GM12865 (cell line): ENCODE measurements at regions not wholly inside any gene's neighbourhood (a gene's known extent, or its start where the extent isn't known, plus 50 kb on each side); places are given as distances from the start of the nearest gene placed in this dataset.

ENCODE experiments used
- DNase-seq: peaks from one replicate; pipeline ENCODE4 v3.0.0; 2010; ENCODE audit warnings: low read depth
- H3K4me3 ChIP-seq: 2 replicates; pipeline ENCODE4 v1.5.1; 2011; ENCODE audit warnings: mild to moderate bottlenecking, low read depth, low read length, control low read depth
- CTCF ChIP-seq: IDR thresholded peaks from 2 replicates; pipeline ENCODE4 v1.5.1; 2011; ENCODE audit warnings: low read length, control low read depth, low read depth, inconsistent platforms; ENCODE audit not compliant: insufficient read depth; ENCODE audit errors: missing control alignments

DNA sequence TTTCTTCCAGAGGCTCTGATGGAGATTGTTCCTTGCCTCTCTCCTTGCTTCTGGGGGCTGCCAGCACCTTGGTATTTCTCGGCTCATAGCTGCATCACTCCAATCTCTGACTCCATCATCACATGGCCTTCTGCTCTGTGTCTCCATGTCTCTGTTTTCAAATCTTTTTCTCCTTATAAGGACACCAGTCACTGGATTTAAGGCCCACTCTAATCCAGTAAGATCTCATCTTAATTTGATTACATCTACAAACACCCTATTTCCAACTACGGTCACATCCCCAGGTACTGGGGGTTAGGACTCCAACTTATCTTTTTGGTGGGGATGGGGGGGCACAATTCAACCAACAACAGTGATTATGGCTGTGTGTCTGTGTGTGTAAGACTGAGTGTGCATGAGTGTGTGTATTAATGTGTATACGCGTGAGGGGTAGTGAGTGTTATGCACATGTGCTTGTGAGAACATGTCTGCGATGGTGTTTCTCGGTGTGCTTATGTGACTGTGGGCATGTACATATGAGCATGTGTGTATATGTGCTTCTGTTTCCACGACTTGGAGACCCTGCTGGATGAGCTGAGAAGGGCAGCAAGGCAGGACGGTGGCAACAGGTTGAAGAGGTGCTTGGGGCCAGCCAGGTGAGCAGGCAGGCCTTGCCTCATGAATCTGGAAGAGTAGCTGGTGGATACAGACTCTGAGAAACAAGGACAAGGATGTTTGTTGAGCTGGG is 130.5 kb downstream of the MRPL14 start:
- TF ChIP-seq CTCF, result no peak
- no peak for DNase-seq
- no peak overlapping the region for H3K4me3 ChIP-seq

DNA sequence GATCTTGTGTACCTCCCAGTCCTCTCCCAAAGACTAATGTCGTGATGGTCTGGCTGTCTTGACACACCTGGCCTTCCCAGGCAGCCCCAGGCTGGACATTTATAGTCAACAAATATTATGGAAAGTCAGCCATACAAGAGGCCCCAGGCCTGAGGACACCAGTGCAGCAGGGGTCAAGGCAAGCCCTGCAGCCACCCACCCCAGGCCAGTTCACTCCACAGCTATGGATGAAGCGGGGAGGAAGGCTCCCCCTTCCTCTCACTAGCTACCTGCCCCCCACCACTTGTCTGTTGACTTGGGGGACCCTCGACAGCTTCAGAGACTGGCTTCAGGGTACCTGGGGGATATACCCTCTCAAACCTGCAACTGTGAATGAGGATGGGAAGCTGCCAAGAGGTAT is 132.1 kb downstream of the MRPL14 start:
- TF ChIP-seq CTCF, result no peak
- H3K4me3 ChIP-seq, result no peak overlapping the region
- DNase-seq, result no peak

GRCh38 chr6:43993881-43994523 is 133.2 kb downstream of the MRPL14 start:
- TF ChIP-seq CTCF, result no peak
- no peak overlapping the region for H3K4me3 ChIP-seq
- peak; percentile 12 for DNase-seq

DNA sequence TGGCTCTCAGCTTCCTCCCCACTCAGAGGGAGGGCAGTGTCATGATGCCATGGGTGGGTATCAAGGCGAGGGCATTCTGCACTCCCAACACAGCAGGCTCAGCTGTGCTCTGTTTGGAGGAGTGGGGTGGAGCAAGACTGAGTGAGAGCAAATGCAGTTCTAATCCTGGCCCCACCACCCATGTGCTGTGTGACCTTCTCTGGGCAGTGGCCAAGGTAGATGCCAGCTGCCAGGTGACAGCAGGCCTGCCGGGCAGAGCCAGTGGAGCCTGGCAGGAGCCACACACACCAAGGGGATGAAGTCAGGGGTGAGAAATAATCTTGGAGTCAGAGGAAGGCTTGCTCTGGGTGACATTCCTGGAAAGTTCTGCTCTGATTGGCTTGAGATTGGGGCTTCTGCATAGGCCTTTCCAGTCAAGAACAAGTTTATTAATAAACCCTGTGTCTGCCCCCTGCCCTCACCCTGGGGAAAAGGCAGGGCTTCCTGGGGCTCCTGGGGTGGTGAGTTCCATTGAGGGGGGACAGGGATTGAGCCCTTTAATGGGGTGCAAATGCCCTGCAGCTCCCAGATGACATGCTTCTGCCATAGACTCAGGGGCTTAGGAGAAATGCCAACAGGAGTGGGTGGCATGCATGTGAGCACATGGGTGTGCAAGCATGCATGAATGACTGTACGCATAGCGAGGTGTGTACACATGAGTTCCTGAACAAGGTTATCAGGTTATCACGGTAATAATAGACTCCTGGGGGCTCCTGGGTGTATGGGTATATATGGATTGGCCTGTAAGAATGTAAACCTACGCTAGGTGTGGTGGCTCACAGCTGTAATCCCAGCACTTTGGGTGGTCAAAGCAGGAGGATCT is 134.2 kb downstream of the MRPL14 start:
- H3K4me3 ChIP-seq, result no peak overlapping the region
- no peak for TF ChIP-seq CTCF
- no peak for DNase-seq

- no peak for TF ChIP-seq CTCF
- H3K4me3 ChIP-seq, result no peak overlapping the region
- no peak for DNase-seq
Observed at GRCh38 chr6:43992126-43992663, 135.1 kb downstream of the MRPL14 start.

GRCh38 chr6:43990627-43991619 is 136.3 kb downstream of the MRPL14 start:
- TF ChIP-seq CTCF, result no peak
- no peak for DNase-seq
- no peak overlapping the region for H3K4me3 ChIP-seq
